IMR-90 (cell line): ENCODE measurements at regions not wholly inside any gene's neighbourhood (a gene's known extent, or its start where the extent isn't known, plus 50 kb on each side); places are given as distances from the start of the nearest gene placed in this dataset.

Experiments
- CEBPB ChIP-seq: IDR thresholded peaks from 2 replicates; pipeline ENCODE4 v1.6.1; 2012; ENCODE audit warnings: low read depth, low read length, improper control_type of control experiment
- CHD1 ChIP-seq: IDR thresholded peaks from 2 replicates; pipeline ENCODE4 v1.6.1; 2012; ENCODE audit warnings: low read depth, low read length, improper control_type of control experiment
- MXI1 ChIP-seq: IDR thresholded peaks from 2 replicates; pipeline ENCODE4 v1.6.1; 2012; ENCODE audit warnings: low read depth, mild to moderate bottlenecking, low read length, moderate library complexity, borderline replicate concordance
- POLR2A ChIP-seq: IDR thresholded peaks from 2 replicates; pipeline ENCODE4 v1.6.1; 2012; ENCODE audit warnings: mild to moderate bottlenecking, low read depth, low read length
- RFX5 ChIP-seq: IDR thresholded peaks from 2 replicates; pipeline ENCODE4 v1.8.0; 2012; ENCODE audit warnings: low read depth, mild to moderate bottlenecking, low read length, moderate library complexity
- SMC3 ChIP-seq: fragments of 150-350 bp; IDR thresholded peaks from 2 replicates; pipeline ENCODE4 v1.6.1; 2016; ENCODE audit warnings: low read depth, mild to moderate bottlenecking, antibody characterized with exemption, low read length, moderate library complexity
- TF ChIP-seq, protein P1 (sequence below): conservative IDR thresholded peaks from 2 replicates; pipeline ENCODE4 v1.5.1; 2012; ENCODE audit warnings: mild to moderate bottlenecking, low read depth, low read length, improper control_type of control experiment
- TF ChIP-seq, protein P2 (sequence below): fragments of 150-350 bp; IDR thresholded peaks from 2 replicates; pipeline ENCODE4 v1.6.1; 2017; ENCODE audit warnings: mild to moderate bottlenecking, antibody characterized with exemption, low read length, low read depth
- TF ChIP-seq, protein P3 (sequence below): fragments of 150-350 bp; IDR thresholded peaks from 2 replicates; pipeline ENCODE4 v1.6.1; 2016; ENCODE audit warnings: low read depth, mild to moderate bottlenecking, low read length, moderate library complexity, borderline replicate concordance

DNA sequence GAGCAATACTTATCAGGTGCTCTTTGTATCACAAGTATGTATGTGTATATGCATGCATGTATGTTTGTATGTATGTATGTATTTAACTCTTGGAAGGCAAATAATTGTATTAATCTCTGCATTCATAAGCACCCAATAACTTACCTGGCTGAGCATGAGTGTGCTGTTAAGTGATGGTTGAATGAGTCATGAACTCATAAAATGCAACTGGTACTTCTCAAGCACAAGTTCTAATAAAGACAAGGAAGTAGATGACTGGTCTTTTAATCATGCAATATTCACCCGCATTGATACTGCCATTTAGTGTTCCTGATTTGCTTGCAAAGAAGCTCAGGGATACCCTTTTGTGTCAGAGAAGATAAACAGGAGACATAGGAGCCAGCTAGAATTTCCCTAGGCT is 204.9 kb upstream of the TRPM3 start:
- no peak for TF ChIP-seq CEBPB
- TF ChIP-seq, protein P1, sequence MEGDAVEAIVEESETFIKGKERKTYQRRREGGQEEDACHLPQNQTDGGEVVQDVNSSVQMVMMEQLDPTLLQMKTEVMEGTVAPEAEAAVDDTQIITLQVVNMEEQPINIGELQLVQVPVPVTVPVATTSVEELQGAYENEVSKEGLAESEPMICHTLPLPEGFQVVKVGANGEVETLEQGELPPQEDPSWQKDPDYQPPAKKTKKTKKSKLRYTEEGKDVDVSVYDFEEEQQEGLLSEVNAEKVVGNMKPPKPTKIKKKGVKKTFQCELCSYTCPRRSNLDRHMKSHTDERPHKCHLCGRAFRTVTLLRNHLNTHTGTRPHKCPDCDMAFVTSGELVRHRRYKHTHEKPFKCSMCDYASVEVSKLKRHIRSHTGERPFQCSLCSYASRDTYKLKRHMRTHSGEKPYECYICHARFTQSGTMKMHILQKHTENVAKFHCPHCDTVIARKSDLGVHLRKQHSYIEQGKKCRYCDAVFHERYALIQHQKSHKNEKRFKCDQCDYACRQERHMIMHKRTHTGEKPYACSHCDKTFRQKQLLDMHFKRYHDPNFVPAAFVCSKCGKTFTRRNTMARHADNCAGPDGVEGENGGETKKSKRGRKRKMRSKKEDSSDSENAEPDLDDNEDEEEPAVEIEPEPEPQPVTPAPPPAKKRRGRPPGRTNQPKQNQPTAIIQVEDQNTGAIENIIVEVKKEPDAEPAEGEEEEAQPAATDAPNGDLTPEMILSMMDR: no peak
- no peak for TF ChIP-seq POLR2A
- TF ChIP-seq SMC3: no peak
- no peak for TF ChIP-seq RFX5
- no peak for TF ChIP-seq MXI1
- TF ChIP-seq, protein P2, sequence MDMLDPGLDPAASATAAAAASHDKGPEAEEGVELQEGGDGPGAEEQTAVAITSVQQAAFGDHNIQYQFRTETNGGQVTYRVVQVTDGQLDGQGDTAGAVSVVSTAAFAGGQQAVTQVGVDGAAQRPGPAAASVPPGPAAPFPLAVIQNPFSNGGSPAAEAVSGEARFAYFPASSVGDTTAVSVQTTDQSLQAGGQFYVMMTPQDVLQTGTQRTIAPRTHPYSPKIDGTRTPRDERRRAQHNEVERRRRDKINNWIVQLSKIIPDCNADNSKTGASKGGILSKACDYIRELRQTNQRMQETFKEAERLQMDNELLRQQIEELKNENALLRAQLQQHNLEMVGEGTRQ: no peak
- no peak for TF ChIP-seq CHD1
- TF ChIP-seq, protein P3, sequence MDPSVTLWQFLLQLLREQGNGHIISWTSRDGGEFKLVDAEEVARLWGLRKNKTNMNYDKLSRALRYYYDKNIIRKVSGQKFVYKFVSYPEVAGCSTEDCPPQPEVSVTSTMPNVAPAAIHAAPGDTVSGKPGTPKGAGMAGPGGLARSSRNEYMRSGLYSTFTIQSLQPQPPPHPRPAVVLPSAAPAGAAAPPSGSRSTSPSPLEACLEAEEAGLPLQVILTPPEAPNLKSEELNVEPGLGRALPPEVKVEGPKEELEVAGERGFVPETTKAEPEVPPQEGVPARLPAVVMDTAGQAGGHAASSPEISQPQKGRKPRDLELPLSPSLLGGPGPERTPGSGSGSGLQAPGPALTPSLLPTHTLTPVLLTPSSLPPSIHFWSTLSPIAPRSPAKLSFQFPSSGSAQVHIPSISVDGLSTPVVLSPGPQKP: no peak
